ENCODE measurements at regions not wholly inside any gene's neighbourhood (a gene's known extent, or its start where the extent isn't known, plus 50 kb on each side); places are given as distances from the start of the nearest gene placed in this dataset.

DNA sequence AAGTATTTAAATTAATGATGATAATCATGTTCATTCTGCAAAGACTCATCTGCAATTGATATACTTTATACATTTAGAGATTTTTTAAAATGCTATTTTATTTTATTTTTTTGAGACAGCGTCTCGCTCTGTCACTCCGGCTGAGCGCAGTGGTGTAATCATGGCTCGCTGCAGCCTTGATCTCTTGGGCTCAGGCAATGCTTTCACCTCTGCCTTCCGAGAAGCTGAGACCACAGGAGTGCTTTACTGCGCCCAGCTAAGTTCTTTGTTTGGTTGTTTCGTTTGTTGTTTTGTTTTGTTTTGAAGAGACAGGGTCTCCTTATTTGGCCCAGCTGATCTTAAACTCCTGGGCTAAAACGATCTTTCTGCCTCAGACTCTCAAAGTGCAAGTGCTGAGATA is 1541.0 kb downstream of the PCDH7 start:
- TF ChIP-seq POLR2A (IDR thresholded peaks at IDR 0.05; ENCODE audit: low read length) (no peak), GATA1 (IDR thresholded peaks at IDR 0.05; ENCODE audit: low read depth, low read length) (no peak)
